DMS153 treated with DMSO at 0.1 percent for 48 hours (cell line): ENCODE measurements at regions not wholly inside any gene's neighbourhood (a gene's known extent, or its start where the extent isn't known, plus 50 kb on each side); places are given as distances from the start of the nearest gene placed in this dataset.

Experiments used
- DNase-seq: peaks from one replicate; lab custom pipeline; 2025; ENCODE audit not compliant: unreplicated experiment; lab: John Stamatoyannopoulos, UW

GRCh38 chr10:44301781-44302355 is 83.0 kb downstream of the CXCL12 start:
- no peak for DNase-seq

- peak; percentile 66 for DNase-seq
Measured at GRCh38 chr10:44300666-44301649, 83.9 kb downstream of the CXCL12 start.

GRCh38 chr10:44298713-44299112 is 86.2 kb downstream of the CXCL12 start:
- DNase-seq, result no peak

GRCh38 chr10:44297963-44298362 is 86.9 kb downstream of the CXCL12 start:
- DNase-seq, result no peak

GRCh38 chr10:44295644-44296241 is 89.2 kb downstream of the CXCL12 start:
- DNase-seq, result no peak

- DNase-seq, result no peak
Measured at GRCh38 chr10:44294726-44295412, 90.0 kb downstream of the CXCL12 start.

- no peak for DNase-seq
Measured at GRCh38 chr10:44293842-44294241, 91.1 kb downstream of the CXCL12 start.

- no peak for DNase-seq
Measured at GRCh38 chr10:44293306-44293778, 91.6 kb downstream of the CXCL12 start.

DNA sequence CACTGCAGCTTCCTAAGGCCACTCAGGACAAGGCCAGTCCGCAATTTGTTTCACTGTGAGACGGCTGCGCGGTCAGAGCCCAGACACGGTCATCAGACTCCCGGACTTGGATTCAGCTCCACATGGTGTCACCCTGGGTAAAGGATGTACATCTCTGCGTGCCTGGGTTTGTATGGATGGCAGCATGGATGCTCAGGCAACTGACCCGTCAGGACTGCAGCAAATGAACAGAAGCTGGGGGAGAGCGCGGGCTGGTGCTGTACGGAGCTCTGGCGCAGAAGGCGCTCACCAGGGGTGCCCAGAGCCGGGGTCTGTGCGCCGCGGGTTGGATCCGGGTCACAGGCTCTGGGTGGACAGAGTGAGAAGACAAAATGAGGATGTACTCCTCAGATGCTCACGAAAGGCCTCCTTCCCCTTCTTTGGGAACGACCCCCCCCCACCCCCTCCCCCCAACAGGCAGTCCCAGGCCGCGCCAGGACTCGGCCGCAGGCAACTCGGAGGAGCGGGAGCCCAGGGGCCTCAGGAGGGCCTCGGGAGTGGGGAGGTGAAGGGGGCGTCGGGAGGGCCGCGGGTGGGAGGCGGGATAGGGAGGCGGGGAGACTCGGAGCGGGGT is 92.4 kb downstream of the CXCL12 start:
- no peak for DNase-seq

- DNase-seq, result no peak
Measured at GRCh38 chr10:44291091-44291490, 93.8 kb downstream of the CXCL12 start.

DNA sequence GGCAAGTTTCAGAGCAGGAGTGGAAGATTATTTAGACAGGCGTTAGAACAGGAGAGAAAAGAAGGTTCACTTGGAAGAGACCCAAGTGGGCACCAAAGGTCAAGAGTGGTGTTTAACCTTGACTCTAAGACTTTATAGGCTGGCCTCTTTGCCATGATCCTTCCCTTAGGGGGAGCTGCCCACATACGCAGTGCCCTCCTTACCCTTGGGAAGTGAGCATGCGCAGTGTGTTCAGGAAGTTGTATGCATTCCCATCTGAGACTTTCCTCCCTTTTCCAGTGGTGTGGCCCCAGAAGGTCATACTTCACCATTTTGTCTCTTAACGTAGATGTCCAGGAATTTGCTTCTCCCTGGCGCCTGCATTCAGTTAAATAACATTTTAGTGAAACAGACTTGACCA is 95.8 kb downstream of the CXCL12 start:
- DNase-seq, result no peak

GRCh38 chr10:44287408-44287807 is 97.5 kb downstream of the CXCL12 start:
- no peak for DNase-seq

DNA sequence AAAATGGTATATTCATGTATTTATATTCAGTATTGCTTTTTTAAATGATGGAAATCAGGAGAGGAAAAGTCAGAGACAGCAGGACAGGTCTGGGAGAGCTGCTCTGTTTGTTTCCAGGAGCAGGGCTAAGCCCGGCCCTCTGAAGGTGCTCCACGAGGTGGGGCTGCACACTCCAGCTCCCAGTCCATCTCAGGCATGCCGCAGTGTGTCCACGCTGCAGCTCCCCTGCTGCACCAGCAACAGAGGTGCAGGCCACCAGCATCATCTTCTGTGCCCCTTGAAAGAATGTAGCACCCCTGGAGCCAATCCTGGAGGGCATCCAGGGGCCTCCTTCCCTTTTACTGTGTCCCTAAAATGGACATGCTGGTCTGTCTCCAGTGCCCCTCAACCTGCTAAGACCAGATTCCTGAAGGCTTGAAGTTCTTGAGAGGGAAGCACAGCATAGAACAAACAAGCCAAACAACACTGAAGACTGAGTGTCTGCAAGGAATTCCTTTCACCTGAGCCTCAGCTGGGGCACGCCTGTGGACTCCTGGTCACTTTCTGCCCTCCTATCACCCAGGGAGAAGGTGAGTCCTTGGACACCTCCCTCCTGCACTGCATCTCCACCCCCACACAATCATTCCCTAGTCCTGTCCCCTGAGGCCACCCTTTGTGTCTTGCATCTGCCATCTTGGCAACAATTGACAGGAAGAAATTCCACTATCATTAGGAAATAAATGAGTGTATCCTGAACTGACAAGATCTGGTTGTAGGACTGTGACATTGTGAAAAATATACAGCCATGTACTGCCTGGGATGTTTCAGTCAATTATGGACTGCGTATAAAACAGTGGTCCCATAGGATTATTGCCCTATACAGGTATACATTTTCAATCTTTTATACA is 100.5 kb downstream of the CXCL12 start:
- no peak for DNase-seq

- DNase-seq, result no peak
Measured at GRCh38 chr10:44282626-44283300, 102.1 kb downstream of the CXCL12 start.

DNA sequence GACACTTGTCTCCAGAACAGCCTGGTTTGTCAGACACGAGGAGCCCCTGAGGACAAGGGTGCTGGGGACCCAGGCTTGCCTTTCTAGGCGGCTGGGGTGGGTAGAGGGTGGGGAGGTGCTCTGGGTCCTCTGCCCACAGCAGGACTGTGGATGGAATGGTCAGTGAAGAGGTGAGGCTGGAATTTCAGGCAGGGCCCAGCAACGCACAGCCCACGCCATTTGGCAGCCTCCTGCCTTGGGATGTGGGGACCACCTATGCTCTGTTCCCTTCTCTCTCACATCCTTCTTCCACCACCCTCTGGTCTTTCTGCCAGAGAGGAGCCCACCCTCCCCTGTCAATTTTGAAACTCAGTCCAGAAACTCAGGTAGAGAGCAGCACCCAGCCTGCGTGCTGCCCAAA is 103.2 kb downstream of the CXCL12 start:
- no peak for DNase-seq

GRCh38 chr10:44281089-44281613 is 103.7 kb downstream of the CXCL12 start:
- DNase-seq, result no peak

DNA sequence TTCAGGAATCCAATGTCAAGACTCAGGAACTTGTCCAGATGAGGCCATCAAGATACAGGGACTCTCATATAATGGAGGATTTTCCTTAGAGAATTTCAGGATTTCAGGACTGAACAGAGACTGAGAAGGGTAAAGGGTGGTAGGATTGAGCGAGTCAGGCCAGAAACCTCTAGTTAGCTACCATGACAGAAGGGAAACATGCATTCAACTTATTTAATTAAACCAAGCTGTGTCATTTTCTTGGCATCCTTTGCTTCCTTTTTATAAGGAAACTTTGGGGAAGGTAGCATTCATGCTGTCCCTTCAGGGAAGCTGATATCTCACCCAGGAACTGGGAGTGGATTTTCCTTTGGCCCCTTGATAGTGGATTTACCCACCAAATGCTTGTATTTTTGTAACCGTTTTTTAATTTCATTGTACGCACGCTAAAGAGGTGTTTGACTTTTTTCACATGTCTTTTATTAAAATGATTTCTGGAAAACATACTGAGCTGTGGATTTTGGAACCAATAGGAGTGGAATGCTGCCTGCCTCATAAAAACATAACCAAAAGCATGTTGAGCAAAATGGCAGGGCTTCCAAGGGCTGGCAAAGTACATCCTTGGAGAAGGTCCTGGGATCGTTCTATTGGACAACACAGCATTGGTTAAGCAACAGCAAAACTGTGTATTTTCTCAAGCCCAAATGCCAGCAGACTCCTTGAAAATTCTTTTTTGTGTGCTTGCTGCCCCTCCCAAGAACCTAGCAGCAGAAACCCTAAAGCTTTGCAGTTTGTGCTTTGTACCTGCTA is 104.5 kb downstream of the CXCL12 start:
- DNase-seq, result no peak

- DNase-seq, result no peak
Measured at GRCh38 chr10:44279426-44280126, 105.3 kb downstream of the CXCL12 start.
